WERI-Rb-1 (cell line): ENCODE measurements at regions not wholly inside any gene's neighbourhood (a gene's known extent, or its start where the extent isn't known, plus 50 kb on each side); places are given as distances from the start of the nearest gene placed in this dataset.

ENCODE experiments used
- DNase-seq: peaks from one replicate; pipeline ENCODE4 v3.0.0-alpha.2; 2020
- H3K27ac ChIP-seq: fragments of 250-450 bp; sonication (Bioruptor Pico); 2 replicates; pipeline ENCODE4 v1.5.1; 2020; ENCODE audit warnings: mild to moderate bottlenecking, moderate library complexity
- H3K27me3 ChIP-seq: fragments of 250-450 bp; sonication (Bioruptor Pico); 2 replicates; pipeline ENCODE4 v1.5.1; 2021; ENCODE audit warnings: mild to moderate bottlenecking, low read depth, moderate library complexity; ENCODE audit not compliant: insufficient read depth, severe bottlenecking
- H3K36me3 ChIP-seq: fragments of 250-450 bp; sonication (Bioruptor Pico); 2 replicates; pipeline ENCODE4 v1.5.1; 2020; ENCODE audit warnings: mild to moderate bottlenecking, moderate library complexity
- H3K4me3 ChIP-seq: 2 replicates; pipeline ENCODE4 v1.5.1; 2011; ENCODE audit warnings: low read depth, mild to moderate bottlenecking, control low read depth, low read length
- H3K9me3 ChIP-seq: fragments of 250-450 bp; sonication (Bioruptor Pico); 2 replicates; pipeline ENCODE4 v1.5.1; 2021; ENCODE audit warnings: mild to moderate bottlenecking, moderate library complexity; ENCODE audit not compliant: severe bottlenecking
- TF ChIP-seq, protein P1 (sequence below): IDR thresholded peaks from 2 replicates; pipeline ENCODE4 v1.5.1; 2011; ENCODE audit warnings: low read depth, mild to moderate bottlenecking, control low read depth, inconsistent platforms, low read length

DNA sequence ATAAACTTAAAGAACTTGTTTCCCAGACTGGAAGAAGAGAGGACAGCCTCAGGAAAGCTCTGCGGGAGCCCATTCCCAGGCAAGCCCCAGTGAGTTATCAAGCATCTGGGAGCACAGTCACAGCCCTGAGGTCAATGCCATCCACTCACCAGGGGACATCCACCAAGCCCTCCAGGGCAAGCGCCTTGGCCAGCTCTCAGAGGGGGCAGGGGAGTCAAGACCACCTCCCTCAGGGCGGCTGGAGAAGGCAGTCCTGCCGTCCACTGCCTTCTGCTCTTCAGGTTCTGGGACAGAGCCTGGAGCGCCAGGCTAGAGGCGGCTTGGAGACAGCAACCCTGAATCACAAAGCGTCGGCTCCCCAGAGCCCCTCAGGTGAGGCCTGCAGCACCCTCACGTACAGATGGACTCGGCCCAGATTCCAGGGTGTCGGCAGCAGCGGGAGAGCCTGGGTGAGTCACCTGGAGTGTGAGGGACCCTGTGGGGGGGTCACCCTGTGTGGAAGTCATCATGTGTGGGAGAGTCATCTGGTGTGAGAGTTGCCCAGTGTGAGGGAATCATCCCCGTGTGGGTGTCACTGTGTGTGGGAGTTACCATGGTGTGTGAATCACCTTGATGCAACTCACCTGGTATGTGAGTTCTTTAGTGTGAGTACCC lies 100.9 kb upstream of the TEX51 start:
- Histone ChIP-seq H3K9me3 (no peaks in the 10 kb centered on the region), H3K27ac (no peak overlapping the region), H3K27me3 (peaks cover 44% of the 10 kb centered on the region), H3K4me3 (no peak overlapping the region), H3K36me3 (no peaks in the 10 kb centered on the region)
- TF ChIP-seq, protein P1, sequence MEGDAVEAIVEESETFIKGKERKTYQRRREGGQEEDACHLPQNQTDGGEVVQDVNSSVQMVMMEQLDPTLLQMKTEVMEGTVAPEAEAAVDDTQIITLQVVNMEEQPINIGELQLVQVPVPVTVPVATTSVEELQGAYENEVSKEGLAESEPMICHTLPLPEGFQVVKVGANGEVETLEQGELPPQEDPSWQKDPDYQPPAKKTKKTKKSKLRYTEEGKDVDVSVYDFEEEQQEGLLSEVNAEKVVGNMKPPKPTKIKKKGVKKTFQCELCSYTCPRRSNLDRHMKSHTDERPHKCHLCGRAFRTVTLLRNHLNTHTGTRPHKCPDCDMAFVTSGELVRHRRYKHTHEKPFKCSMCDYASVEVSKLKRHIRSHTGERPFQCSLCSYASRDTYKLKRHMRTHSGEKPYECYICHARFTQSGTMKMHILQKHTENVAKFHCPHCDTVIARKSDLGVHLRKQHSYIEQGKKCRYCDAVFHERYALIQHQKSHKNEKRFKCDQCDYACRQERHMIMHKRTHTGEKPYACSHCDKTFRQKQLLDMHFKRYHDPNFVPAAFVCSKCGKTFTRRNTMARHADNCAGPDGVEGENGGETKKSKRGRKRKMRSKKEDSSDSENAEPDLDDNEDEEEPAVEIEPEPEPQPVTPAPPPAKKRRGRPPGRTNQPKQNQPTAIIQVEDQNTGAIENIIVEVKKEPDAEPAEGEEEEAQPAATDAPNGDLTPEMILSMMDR: no peak
- DNase-seq: no peak

- H3K27ac ChIP-seq: no peak overlapping the region
- H3K36me3 ChIP-seq: no peaks in the 10 kb centered on the region
- DNase-seq: no peak
- TF ChIP-seq, protein P1: no peak
- H3K27me3 ChIP-seq: peaks cover 41% of the 10 kb centered on the region
- no peaks in the 10 kb centered on the region for H3K9me3 ChIP-seq
- H3K4me3 ChIP-seq: no peak overlapping the region
These were observed 100.2 kb upstream of the TEX51 start for GRCh38 chr2:126798276-126799140.

DNA sequence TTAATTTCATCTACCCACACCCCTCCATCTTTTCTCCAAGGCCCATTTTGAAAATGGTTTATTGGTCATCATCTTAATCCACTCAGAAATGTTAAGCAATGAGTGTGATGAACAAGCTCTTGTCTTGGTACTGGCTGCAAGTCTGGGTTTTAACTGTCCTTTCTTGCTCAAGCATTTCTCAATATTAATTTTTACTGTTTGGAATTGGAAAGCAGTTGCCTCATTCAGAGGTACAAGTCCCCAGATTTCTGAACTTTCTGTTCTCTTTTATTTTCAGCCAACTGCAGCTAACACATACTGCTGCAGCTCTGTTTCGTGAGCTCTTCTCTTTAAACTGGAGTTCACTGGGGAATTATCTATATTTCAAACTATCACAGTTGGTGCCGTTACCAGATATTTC lies 99.4 kb upstream of the TEX51 start:
- TF ChIP-seq, protein P1: no peak
- H3K4me3 ChIP-seq: no peak overlapping the region
- no peaks in the 10 kb centered on the region for H3K36me3 ChIP-seq
- H3K27me3 ChIP-seq: peaks cover 34% of the 10 kb centered on the region
- no peaks in the 10 kb centered on the region for H3K9me3 ChIP-seq
- no peak for DNase-seq
- H3K27ac ChIP-seq: no peak overlapping the region

- H3K4me3 ChIP-seq: no peak overlapping the region
- H3K27ac ChIP-seq: no peak overlapping the region
- TF ChIP-seq, protein P1: no peak
- no peaks in the 10 kb centered on the region for H3K9me3 ChIP-seq
- DNase-seq: no peak
- H3K27me3 ChIP-seq: peaks cover 27% of the 10 kb centered on the region
- H3K36me3 ChIP-seq: no peaks in the 10 kb centered on the region
These were observed 97.2 kb upstream of the TEX51 start for GRCh38 chr2:126801473-126801872.

DNA sequence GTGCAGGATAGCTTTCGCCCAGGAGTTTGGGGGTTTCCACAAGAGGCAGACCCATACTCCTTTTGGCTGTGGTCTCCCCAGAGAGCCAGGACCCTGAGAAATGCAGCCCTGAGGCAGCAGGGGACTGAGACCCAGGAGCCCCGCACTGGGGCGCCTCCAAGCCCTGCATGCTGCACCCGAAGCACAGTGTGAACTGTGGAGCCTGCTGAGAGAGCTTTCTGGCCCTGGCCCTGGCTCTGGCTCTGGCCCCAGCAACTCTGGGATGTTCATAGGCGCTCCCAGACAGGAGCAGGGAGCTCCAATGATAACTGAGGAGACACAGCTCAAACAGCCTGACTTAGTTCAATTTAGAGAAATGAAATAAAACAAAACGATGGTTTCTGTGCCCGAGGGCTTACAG lies 96.4 kb upstream of the TEX51 start:
- Histone ChIP-seq H3K4me3 (no peak overlapping the region), H3K9me3 (no peaks in the 10 kb centered on the region), H3K36me3 (no peaks in the 10 kb centered on the region), H3K27me3 (peaks cover 23% of the 10 kb centered on the region), H3K27ac (no peak overlapping the region)
- DNase-seq: no peak
- TF ChIP-seq, protein P1: no peak
